Inflammatory macrophage treated with lipopolysaccharide for 4 hours (primary cell): ENCODE measurements at regions not wholly inside any gene's neighbourhood (a gene's known extent, or its start where the extent isn't known, plus 50 kb on each side); places are given as distances from the start of the nearest gene placed in this dataset.

Experiments used
- DNase-seq: peaks from one replicate; pipeline ENCODE4 v3.0.0-alpha.2; 2020

DNA sequence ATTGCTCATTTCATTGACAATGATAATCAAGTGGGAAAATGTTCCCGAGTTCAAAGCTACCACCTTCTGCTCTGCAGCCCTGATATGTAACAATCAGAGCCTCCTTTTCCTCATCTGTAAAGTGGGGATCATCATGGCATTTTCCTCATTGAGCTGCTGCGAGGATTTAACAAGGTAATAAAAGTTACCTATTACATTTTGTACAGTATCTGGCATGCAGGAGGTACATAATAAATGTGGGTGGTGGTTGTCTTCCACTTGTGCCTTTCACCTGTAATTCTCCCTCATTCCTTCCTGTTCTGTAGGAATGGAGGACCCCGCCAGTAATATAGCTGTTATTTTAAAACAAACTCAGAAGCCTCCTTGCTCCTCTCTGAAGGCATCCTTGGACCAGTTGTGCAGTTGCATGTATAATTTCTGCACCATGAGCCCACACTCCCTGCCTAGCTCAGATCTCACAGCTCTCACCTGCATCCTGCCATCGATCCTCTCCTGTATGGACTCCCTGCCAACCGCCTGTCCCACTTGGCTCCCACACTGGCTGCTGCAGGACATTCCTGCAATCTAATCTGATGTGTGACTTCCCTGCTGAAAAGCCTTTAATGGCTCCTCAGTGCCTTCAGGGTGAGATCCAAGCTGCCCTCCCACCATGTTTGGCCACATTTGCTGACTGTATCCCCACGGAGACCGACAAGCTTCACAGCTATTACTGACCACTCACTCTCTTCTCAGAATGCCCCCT is 350.4 kb downstream of the EN1 start:
- no peak for DNase-seq

DNA sequence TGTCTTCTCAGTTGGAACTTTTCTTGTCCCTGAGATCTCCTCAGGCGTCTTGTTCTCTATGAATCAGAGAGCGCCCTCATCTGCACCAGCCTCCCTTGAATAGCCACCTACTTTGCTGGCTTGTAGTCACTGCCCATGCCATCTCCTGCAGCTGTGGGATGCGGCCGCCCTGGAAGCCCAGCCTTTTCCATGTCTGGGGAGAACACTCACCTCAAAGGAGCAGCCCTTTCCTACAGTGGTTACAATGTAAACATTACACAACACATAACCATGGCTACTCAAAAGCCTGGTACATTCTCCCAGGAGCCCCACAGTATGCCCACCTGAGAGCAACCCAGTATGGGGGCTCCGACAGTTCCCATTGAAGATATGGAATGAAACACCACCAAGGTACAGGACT is 351.0 kb downstream of the EN1 start:
- no peak for DNase-seq

DNA sequence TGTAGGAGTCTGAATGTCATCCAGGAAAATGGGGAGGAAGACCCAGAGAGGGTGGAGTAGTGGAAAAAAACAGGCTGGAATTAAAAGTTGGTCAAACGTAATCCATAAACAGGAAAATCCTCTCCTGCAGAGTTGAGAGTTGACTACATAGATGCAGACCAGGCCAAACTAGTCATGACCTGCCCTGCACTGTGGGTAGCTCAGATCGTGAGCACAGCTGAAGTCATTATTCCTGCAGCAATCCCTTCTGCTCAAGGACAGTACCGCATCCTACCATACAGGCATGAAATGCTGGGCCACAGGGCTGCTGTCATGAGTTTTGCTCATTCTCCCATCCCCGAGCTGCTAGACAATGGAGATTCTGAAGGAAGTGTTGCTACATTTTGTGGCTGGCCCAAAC is 352.2 kb downstream of the EN1 start:
- DNase-seq = no peak

DNA sequence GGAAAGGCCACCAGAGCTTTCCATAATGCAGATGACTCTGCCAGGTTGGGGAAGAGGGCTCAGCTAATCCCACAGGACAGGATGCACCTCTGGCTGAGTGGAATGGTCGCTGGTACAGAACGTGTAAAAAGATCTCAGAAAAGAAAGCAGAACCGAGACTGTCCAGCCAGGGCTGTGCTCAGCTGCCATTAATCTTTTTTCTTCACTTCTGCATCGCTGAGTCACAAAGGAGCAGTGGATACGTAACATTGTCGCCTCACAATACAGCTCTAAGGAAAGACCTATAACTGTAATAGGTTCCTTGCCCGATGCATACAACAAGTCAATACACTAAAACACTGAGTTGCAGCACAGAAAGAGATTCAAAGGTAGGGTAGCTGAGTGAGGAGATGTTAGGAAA is 354.2 kb downstream of the EN1 start:
- no peak for DNase-seq

DNA sequence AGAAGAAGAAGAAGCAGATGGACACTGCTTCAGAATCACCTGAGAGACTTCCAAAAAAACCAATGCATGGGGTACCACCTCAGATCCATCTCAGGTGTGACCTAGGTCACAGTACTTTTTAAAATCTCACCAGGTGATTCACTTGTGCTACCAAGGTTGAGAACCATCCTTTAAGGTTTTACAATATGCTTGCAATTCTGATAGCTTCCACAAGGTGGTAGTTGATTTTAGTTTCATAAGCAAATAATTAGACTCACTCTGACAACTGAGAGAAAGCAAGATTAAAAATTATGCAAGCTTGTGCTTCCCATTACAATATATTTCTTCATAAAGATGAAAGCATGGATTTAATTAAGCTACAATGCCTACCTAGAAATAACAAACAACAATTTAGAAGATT is 355.1 kb downstream of the EN1 start:
- no peak for DNase-seq

DNA sequence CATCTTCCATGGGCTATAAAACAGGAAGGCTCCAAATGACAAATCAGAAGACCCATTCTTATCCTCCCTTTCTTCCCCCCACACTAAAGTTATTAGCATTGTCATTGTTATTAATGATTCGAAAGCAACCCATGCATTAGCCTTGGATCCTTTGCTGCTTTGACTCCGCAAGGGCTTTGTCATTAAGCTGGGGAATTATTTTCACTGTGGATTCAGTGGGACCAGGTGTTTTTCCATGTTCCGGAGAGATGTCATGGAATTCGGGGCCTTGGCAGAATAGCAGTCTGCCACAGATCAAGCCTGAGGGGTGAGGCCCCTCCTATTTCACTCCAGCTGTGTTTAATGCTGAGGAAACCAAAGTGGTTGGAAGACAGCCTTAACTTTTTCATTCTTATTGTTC is 357.1 kb downstream of the EN1 start:
- no peak for DNase-seq

DNA sequence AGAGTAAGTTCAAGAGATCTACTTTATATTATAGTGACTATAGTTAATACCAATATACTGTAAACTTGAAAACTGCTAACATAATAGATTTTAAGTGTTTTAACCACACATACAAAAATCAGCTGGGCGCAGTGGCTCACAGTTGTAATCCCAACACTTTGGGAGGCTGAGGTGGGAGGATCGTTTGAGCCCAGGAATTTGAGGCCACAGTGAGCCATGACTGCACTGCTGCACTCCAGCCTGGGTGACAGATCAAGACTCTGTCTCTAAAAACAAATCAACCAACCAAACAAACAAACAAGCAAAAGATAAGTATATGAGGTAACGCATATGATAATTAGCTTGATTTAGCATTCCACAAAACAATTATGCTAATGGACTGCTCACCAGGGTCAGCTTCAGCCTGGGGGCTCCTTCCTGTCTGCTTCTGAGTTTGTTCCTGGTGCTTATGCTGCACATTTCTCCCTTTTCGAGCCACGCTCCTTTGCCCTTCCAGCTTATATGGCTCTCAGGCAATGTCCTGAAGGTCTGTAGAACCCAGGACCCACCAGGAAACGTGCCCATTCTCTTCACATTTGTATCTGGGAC is 357.6 kb downstream of the EN1 start:
- DNase-seq = no peak

DNA sequence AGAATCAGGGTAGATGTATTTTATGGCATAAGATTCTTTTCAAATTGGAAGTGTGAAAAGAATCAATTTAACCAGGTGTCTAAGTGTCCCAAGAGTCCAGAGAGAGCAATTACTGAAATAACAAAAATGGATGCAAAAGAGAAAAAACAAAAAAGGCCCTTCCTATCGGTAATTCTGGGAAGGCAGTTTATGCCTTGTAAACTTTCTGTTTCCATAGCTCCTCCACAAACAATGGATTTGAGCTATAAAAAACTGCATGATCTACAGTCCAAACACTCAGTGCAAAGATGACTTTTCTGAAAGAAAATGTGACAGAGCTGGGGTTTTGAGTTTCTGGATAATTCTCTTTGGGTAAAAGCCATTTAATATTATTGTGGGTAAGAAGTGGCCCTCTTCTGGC is 366.1 kb downstream of the EN1 start:
- DNase-seq = no peak

DNA sequence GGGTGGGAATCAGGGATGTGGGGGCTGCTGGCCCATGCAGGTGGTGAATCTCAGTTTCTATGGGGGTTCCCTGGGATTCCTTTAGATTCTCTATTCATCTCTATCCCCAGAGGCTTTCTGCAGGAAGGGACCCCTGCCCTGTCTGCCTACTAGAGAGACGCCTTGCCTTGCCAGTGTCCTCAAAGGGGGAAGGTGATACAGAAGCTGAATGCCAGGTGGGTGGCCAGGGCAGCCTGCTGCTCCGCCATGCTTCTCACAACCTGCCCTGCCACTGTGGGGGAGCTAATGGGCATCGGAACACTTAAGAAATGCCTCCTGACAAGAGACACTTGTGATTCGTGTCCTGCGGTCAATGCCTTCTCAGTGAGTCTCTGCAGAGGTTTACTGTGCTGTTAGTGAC is 368.4 kb downstream of the EN1 start:
- DNase-seq = no peak

DNA sequence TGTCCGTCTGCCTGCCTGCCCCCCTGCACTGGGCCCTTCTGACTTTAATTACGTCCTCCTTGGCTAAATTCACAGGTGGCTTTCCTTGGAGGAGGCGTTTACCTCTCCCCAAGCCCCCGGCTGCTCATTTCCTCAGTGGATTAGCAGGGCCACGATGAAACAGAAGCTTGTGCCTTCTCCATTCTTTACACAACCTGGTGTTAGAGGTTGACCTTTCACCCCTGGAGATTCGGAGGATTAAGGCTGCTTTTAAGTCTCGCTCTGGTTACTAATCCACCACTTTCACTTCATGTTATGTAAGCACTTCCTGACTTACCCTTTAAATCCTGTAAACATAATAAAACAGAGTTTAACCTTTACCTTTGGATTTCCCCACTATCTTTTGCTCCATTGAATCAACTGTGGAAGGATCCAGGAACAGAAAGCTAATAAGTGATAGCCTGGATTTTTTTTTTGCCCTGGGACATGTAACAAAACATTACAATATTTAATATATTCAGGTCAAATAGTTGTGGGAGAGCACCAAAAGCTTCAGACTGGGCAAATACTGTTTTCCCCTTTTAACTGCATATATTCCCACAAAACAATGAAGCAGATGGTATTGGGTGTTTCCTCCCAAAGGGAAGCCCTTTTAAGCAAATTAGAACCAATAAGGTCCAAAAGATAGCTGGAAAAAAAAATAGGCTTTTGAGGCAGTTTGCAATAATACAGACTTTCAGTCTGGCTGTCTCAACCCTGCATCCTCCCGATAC is 370.2 kb downstream of the EN1 start:
- no peak for DNase-seq

DNA sequence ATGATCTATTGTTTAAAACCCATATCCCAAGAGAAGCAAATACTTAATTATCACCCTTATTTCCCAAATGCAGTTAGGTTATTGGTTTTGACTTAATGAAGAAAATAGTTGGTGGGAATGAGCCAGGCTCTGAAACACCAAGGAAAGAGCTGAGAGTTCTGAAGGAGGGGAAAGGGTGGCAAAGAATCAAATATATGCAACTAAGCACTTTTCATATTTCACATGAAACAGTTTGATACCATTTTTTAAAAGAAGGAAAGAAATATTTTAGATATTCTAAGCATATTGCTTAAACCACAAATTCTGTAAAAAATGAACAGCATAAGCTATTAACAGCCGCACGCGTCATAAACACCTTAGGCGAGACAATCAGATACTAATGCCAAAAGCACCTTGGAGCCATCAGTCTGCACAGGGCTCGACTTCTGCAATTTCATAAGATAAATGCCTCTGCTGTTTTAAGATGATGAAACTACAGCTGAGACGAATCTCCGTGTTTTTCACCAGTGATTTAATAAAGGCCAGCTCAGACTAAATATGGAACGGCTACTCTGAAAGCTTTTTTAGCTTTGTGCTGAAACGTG is 371.7 kb downstream of the EN1 start:
- no peak for DNase-seq

DNA sequence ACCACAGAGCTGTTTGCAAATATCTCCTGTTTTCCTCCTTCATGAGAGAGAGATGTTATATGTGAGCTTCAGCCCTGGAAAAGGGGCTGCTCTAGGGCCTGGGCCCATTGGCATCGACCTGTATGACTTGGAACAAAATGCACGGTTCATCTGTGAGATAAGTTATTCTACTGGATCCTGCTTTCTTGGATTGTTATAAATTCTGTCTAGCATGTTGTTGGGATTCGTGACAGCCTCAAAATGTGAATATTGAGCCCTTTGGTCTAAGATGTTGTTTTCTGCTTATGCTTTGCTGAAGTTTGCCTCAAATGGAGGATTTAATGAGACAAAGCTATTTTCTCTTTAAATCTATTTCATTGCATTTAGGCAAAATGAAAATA is 372.9 kb downstream of the EN1 start:
- DNase-seq = no peak

DNA sequence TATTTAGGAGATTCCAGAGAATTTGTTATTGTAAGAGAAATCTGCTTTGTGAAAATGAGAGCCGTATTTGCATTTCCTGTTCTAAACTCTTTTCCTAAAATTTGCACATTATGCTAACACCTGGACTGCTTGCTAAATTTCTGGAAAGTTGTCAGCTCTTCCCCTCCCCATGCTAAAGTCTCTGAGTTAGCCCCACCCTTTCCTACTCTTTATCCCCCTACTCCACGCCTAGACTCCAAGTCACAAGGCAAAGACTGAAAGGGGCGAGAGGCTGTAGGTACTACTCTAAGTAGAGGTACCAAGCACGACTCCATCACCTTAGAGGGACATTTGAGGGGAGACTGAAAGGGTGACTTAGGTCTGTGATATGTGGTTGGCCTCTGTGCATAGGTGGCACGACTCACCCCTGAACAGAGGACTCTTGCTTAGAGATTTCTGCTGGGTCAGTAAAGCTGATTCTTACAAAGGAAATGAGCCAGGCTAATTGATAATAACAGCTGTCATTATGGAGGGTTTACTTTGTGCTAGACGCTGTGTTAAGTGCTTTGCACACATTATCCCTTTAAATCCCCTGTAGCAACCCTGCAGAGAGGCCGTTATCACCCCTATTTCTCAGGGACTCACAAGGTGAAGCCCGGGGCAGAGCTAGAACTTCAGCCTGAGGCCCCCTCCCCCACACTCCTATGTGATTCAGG is 373.5 kb downstream of the EN1 start:
- DNase-seq = no peak

DNA sequence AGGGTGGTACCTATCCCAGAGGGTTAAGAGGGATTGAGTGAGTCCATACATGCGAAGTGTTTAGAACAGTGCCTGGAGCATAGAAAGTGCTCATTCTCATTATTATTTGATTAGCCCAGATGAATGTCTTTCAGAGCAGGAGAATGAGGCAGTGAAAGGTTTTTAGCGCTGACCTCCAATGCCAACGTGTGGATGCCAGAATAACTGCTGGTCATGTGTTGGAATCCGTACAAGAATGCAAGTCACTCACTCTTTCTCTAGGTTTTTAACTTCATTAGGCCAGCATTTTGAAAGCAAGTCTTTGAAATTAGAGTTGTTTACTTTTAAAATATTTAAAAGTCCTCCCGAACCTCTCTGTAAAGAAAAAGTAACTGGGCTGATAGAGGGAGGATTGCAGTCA is 374.2 kb downstream of the EN1 start:
- DNase-seq = no peak

DNA sequence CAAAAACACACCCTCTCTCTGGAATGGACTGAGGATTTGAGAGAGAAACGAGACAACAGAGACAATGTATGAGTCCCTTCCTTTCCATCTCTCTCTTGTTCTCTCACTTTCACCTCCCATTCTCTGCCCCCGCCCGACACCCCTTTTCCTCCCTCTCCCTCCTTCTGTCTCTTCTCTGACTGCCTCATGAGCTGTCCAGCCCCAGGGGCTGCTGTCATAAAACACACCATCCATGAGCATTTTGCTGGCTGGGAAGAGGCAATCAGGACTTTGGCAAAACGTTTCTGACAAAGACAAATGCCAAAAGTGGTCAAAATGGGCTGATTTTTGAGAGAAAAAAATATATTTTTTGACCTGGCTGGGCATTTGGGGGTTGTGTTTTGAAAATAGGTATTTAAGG is 377.2 kb downstream of the EN1 start:
- no peak for DNase-seq

DNA sequence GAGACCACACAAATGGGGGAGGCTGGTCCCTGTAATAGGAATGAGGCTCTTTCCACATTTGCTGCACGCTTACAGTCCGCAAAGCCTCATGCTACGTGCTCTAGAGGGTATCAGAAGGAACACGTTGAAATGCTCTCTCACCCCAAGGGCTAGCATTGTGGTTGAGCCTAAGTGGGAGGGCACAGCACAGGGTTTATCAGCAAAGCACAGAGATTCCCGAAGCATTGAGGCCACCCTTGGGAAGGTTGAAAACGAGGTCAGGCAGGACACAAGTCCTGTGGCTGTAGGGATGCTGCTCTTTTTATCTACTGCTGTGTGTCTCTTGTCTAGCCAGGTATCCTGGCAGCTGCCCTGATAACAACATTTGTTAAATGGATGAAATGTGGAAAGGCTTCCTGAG is 378.3 kb downstream of the EN1 start:
- no peak for DNase-seq

DNA sequence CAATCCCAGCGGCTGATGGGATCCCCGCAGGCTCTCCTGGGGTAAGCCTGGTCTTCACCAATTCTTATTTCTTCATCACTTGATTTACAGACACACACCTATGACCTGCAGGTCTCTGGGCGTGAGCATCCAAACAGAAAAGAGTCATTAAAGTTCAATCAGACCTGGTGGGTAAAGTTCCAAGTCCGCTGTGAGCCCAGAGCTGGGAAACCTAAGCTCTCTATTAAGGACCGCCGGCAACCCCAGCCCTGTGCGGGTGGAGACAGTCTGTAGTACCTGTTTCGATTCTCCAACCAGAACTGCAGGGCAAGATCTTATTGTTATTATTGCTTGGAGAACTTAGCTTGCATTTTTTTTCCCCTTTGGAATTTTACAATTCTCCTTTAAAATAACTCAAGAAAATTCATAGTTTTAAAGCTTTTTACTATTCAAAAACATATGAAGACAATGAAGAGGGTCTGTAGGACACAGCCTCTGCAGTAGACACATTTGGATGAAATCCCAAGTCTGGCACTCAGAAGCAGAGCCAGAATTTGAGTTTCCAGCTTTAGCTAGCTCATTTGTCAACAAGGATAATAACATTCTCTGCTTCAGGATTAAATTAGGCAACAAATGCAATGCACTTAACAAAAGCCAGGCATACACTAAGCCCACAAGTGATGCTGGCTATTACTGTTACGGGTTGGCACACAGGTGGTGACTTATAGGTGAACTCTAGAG is 376.4 kb downstream of the INSIG2 start:
- DNase-seq = no peak

DNA sequence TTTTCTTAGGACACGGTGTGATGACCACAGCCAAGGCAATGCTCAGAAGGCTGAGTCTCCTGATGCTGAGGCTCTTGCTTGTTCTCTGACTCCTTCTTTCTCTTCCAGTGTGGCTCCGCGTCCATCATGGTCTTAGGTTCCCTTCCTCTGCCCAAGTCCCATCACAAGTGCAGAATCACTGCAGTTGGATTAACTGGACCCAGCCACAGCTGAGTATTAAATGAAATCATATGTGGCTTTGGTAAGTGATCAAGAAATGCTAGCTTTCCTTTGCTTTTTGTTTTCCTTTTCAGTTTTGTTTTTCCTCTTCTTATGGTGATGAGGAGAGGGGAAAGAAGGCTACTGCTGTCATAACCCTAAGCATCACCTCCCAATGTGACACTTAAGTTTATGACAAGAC is 375.8 kb downstream of the INSIG2 start:
- DNase-seq = no peak

DNA sequence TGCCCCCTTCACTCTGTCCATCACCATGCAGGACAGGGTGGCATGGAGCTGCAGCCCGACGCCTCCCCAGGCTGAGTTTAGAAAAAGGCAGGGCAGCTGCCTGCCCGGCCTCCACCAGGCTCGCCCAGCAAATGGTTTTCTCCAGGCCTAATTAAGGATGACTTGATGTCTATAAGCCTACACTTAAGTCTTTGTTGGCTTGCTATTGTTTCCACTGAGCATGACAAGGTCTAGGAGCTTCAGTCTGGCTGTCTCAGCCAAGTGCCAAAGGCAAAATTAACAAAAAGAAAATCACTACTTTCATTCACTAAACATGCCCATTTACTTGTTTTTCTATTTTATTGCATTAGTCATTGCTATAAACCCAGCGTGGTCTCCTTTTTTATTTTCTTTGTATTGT is 372.2 kb downstream of the INSIG2 start:
- DNase-seq = no peak

DNA sequence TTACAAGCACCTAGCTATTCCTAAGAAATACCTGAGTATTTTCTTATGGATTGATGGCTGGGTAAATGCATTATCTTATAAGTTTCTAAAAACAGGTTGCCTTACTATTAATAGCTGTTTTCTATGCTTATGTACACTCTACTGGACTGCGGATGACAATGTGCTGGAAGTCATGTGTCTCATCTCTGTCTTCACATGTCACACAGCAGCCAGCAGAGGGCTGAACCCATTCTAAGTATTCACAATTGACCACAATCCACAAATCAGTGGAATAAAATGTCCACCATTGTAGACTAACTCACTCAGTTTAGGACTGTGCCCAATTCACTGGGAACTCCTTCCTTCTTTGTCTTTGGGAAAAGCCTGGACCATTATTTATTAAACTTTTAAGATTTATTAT is 371.2 kb downstream of the INSIG2 start:
- DNase-seq = no peak

DNA sequence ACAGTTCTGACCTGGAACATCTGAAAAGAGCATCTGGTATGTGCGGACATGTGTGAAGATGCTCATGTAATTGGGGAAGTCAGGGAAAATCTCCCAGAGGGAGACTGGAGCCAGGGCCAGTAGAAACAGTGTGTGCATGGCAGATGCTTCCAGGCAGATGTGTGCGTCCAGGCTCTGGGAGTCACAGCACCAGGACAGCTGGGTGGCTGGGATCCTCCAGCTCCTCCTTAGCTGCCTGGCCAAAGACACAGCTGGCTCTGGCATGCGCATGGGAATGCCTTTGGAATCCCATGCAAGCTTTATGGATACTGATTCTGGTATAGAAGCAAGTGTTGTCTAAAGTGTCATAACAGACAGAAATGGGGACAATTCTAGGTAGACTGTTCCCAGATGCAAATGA is 369.7 kb downstream of the INSIG2 start:
- DNase-seq = no peak

DNA sequence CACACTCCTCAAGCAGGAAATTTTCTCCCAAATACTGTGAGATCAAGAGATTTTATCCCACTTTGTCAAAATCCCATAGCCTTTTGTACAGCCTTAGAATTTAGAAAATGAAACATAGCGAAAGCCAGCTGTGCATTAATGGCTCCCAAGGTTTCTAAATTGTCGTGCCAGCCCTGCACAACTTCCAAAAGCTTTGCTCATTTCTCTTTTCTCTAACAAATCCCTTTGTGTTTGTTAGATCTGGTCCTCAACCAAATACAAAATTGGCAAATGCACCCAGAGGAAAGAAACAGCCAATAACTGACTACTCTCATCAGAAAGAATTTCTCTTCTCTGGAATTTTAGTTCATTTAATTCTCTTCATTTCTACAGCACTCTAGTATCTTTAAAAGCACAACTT is 361.1 kb downstream of the INSIG2 start:
- no peak for DNase-seq

DNA sequence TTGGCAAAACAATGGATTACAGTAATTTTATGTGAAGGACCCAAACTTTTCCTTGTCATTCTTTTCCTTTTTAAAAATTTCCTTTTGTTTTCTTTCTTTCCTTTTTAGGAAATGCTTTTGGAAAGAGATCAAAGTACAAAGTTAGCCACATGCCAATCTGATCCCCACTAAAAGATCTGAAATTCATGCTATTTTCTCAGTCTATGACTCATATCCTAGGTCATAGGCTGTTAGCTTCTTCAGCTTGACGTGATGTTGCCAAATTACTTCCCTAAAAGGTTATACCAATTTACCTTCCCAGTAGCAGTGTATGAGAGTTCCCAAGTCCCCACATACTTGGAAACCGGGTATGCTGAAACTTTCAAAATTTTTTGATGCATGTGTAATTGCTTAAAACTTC is 355.3 kb downstream of the INSIG2 start:
- no peak for DNase-seq
